Mammary epithelial cell (primary cell): ENCODE measurements at regions not wholly inside any gene's neighbourhood (a gene's known extent, or its start where the extent isn't known, plus 50 kb on each side); places are given as distances from the start of the nearest gene placed in this dataset.

Experiments used
- CTCF ChIP-seq, 2 donors: IDR thresholded peaks in 1 of 2; conservative IDR thresholded peaks in 1 of 2; 2 replicates each; pipeline ENCODE4 v1.5.1; 2011 to 2012; ENCODE audit warnings: inconsistent platforms in 2 of 2, low read length in 2 of 2, mild to moderate bottlenecking in 2 of 2, control low read depth in 1 of 2, low read depth in 1 of 2; ENCODE audit not compliant: insufficient read depth in 1 of 2; ENCODE audit errors: extremely low read depth in 1 of 2
- EZH2 ChIP-seq: IDR thresholded peaks from 2 replicates; pipeline ENCODE4 v1.6.1; 2012; ENCODE audit warnings: low read length, inconsistent platforms, borderline replicate concordance

GRCh38 chr17:69812240-69812837 is 262.7 kb upstream of the KCNJ16 start:
- TF ChIP-seq EZH2, result no peak
- TF ChIP-seq CTCF (conservative IDR thresholded peaks at IDR 0.05 in 1 of 2, IDR thresholded peaks at IDR 0.05 in 1 of 2; ENCODE audit: extremely low read depth in 1 of 2, insufficient read depth in 1 of 2, low read depth in 1 of 2, low read length in 2 of 2), result no peak
